ENCODE measurements at regions not wholly inside any gene's neighbourhood (a gene's known extent, or its start where the extent isn't known, plus 50 kb on each side); places are given as distances from the start of the nearest gene placed in this dataset.

- TF ChIP-seq PATZ1 (tag by site-specific recombination; IDR thresholded peaks at IDR 0.05) (no peak), ZNF777 (tag by site-specific recombination; IDR thresholded peaks at IDR 0.05; ENCODE audit: borderline replicate concordance) (no peak), SCRT1 (tag by site-specific recombination; IDR thresholded peaks at IDR 0.05; ENCODE audit: borderline replicate concordance) (no peak), ZNF280D (tag by site-specific recombination; IDR thresholded peaks at IDR 0.05) (no peak), ZNF202 (tag by site-specific recombination; IDR thresholded peaks at IDR 0.05; ENCODE audit: borderline replicate concordance) (no peak), YY1 (tag by site-specific recombination; IDR thresholded peaks at IDR 0.05) (no peak), ZNF610 (tag by site-specific recombination; IDR thresholded peaks at IDR 0.05; ENCODE audit: borderline replicate concordance) (no peak)
Observed at GRCh38 chr2:238996331-238997136, 148.6 kb downstream of the TWIST2 start (continued).

DNA sequence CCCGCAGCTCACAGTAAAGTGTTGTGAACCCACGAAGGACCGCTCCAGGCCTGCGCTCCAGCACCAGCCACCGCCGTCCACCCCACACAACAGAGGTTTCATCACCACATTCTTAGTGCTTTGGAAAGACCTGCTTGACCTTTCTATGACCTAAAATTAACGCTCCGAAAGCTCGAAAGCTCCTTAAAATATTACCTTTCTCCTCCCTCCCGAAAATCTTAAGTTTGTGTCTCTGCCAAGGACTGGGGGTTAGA is 149.2 kb downstream of the TWIST2 start:
- Histone ChIP-seq H3K4me3 (ENCODE audit: low read depth, low read length) (no peak overlapping the region), H3K27ac (ENCODE audit: extremely low read depth, low read depth, low read length) (no peak overlapping the region), H3K4me1 (ENCODE audit: control insufficient read depth, insufficient read depth, low read length) (no peaks in the 10 kb centered on the region), H3K36me3 (ENCODE audit: control insufficient read depth in 2 of 2, insufficient read depth in 1 of 2, low read length in 2 of 2) (no peaks in the 10 kb centered on the region), H3K9me3 (ENCODE audit: control insufficient read depth, insufficient read depth, low read depth, low read length) (no peaks in the 10 kb centered on the region)
- no peak for TF ChIP-seq WT1 (tag by site-specific recombination; IDR thresholded peaks at IDR 0.05)
- no peak for TF ChIP-seq ZNF121 (tag by site-specific recombination; IDR thresholded peaks at IDR 0.05)
- no peak for TF ChIP-seq RBAK (tag by site-specific recombination; IDR thresholded peaks at IDR 0.05)
- no peak for TF ChIP-seq EGR2 (tag by site-specific recombination; IDR thresholded peaks at IDR 0.05; ENCODE audit: low read depth)
- TF ChIP-seq ZNF223 (tag by site-specific recombination; IDR thresholded peaks at IDR 0.05) = no peak
- TF ChIP-seq ZNF157 (tag by site-specific recombination; IDR thresholded peaks at IDR 0.05) = no peak
- TF ChIP-seq ZNF658 (tag by site-specific recombination; IDR thresholded peaks at IDR 0.05) = no peak
- TF ChIP-seq ZBTB49 (tag by site-specific recombination; IDR thresholded peaks at IDR 0.05; ENCODE audit: low read depth) = no peak
- no peak for TF ChIP-seq BCL6B (tag by site-specific recombination; IDR thresholded peaks at IDR 0.05)
- no peak for TF ChIP-seq MEIS1 (CRISPR knock-in tag; IDR thresholded peaks at IDR 0.05; ENCODE audit: borderline replicate concordance)
- CTCF ChIA-PET = interaction anchor here (0.6 kb wide), 1 partner anchor 222 kb away, joined by 3 read pairs; no protein-coding TSS in a partner anchor
- POLR2A ChIA-PET = no interaction called here
